Neural cell (in vitro differentiated cells): ENCODE measurements at regions not wholly inside any gene's neighbourhood (a gene's known extent, or its start where the extent isn't known, plus 50 kb on each side); places are given as distances from the start of the nearest gene placed in this dataset.

Source experiments
- H2AFZ ChIP-seq: fragments of 200-600, 300-800 bp; sonication (generic), shearing (Covaris generic); 2 replicates; pipeline ENCODE4 v1.6.0; 2014; ENCODE audit warnings: low read depth, mild to moderate bottlenecking, antibody characterized with exemption, low read length, moderate library complexity
- H3F3A ChIP-seq: fragments of 200-600 bp; shearing (Covaris generic); 2 replicates; pipeline ENCODE4 v1.6.1; 2016; ENCODE audit warnings: mild to moderate bottlenecking, moderate library complexity, mixed read lengths, antibody characterized with exemption, low read length; ENCODE audit not compliant: insufficient read depth, poor library complexity, severe bottlenecking
- H3K27ac ChIP-seq: fragments of 200-600, 300-800 bp; sonication (generic), shearing (Covaris generic); 2 replicates; pipeline ENCODE4 v1.5.1; 2014; ENCODE audit warnings: mild to moderate bottlenecking, low read length, moderate library complexity
- H3K27me3 ChIP-seq: fragments of 300-800, 200-600 bp; sonication (generic), shearing (Covaris generic); 2 replicates; pipeline ENCODE4 v1.6.0; 2014; ENCODE audit warnings: mild to moderate bottlenecking, low read depth, low read length, moderate library complexity; ENCODE audit not compliant: insufficient read depth
- H3K36me3 ChIP-seq: fragments of 300-800, 200-600 bp; sonication (generic), shearing (Covaris generic); 2 replicates; pipeline ENCODE4 v1.5.1; 2014; ENCODE audit warnings: mild to moderate bottlenecking, antibody characterized with exemption, low read length, moderate library complexity; ENCODE audit not compliant: insufficient read depth
- H3K4me2 ChIP-seq: fragments of 300-800, 200-600 bp; sonication (generic), shearing (Covaris generic); 2 replicates; pipeline ENCODE4 v1.6.0; 2014; ENCODE audit warnings: mild to moderate bottlenecking, low read length
- H3K4me3 ChIP-seq: fragments of 300-800, 200-600 bp; sonication (generic), shearing (Covaris generic); 2 replicates; pipeline ENCODE4 v1.5.1; 2014; ENCODE audit warnings: mild to moderate bottlenecking, low read length, moderate library complexity
- H3K79me2 ChIP-seq: fragments of 200-600 bp; shearing (Covaris generic); replicated peaks from 2 replicates; pipeline ENCODE4 v1.6.0; 2014; ENCODE audit warnings: mild to moderate bottlenecking, low read length, moderate library complexity; ENCODE audit not compliant: insufficient read depth
- H3K9ac ChIP-seq: fragments of 300-800, 200-600 bp; sonication (generic), shearing (Covaris generic); 2 replicates; pipeline ENCODE4 v1.6.1; 2016; ENCODE audit warnings: mild to moderate bottlenecking, low read length, mixed read lengths
- H3K9me2 ChIP-seq: fragments of 200-600 bp; shearing (Covaris generic); 2 replicates; pipeline ENCODE4 v1.6.1; 2016; ENCODE audit warnings: mild to moderate bottlenecking, low read length, mixed read lengths; ENCODE audit not compliant: insufficient read depth
- H3K9me3 ChIP-seq: fragments of 200-600, 300-800 bp; sonication (generic), shearing (Covaris generic); 2 replicates; pipeline ENCODE4 v1.6.1; 2016; ENCODE audit warnings: mild to moderate bottlenecking, mixed run types, low read length, moderate library complexity, mixed read lengths
- H4K20me1 ChIP-seq: fragments of 200-600 bp; shearing (Covaris generic); 2 replicates; pipeline ENCODE4 v1.6.1; 2016; ENCODE audit warnings: mild to moderate bottlenecking, mixed run types; ENCODE audit not compliant: insufficient read depth
- EP300 ChIP-seq: fragments of 450-650 bp; conservative IDR thresholded peaks from 2 replicates; pipeline ENCODE4 v1.6.1; 2014; ENCODE audit warnings: antibody characterized with exemption, mild to moderate bottlenecking, moderate library complexity; ENCODE audit not compliant: poor library complexity, severe bottlenecking
- EZH2 ChIP-seq: fragments of 200-600, 300-800 bp; shearing (Covaris generic), sonication (generic); IDR thresholded peaks from 2 replicates; pipeline ENCODE4 v1.6.1; 2014; ENCODE audit warnings: antibody characterized with exemption, low read length, borderline replicate concordance, mild to moderate bottlenecking; ENCODE audit not compliant: insufficient read depth, poor library complexity, severe bottlenecking
- MXI1 ChIP-seq: fragments of 450-650 bp; conservative IDR thresholded peaks from 2 replicates; pipeline ENCODE4 v1.6.1; 2014; ENCODE audit warnings: antibody characterized with exemption, mild to moderate bottlenecking; ENCODE audit not compliant: poor library complexity, severe bottlenecking
- POLR2AphosphoS5 ChIP-seq: IDR thresholded peaks from 2 replicates; pipeline ENCODE4 v1.6.1; 2012
- RAD21 ChIP-seq: fragments of 450-650 bp; conservative IDR thresholded peaks from 2 replicates; pipeline ENCODE4 v1.6.1; 2014; ENCODE audit warnings: antibody characterized with exemption, mild to moderate bottlenecking, moderate library complexity
- REST ChIP-seq: IDR thresholded peaks from 2 replicates; pipeline ENCODE4 v1.6.1; 2012; ENCODE audit warnings: borderline replicate concordance
- SMC3 ChIP-seq: fragments of 450-650 bp; conservative IDR thresholded peaks from 2 replicates; pipeline ENCODE4 v1.6.1; 2014; ENCODE audit warnings: antibody characterized with exemption, mild to moderate bottlenecking, moderate library complexity; ENCODE audit not compliant: poor library complexity
- TAF1 ChIP-seq: IDR thresholded peaks from 2 replicates; pipeline ENCODE4 v1.6.1; 2012; ENCODE audit warnings: low read depth
- TF ChIP-seq, protein P1 (sequence below): fragments of 450-650 bp; IDR thresholded peaks from 2 replicates; pipeline ENCODE4 v1.5.1; 2014; ENCODE audit warnings: antibody characterized with exemption, mild to moderate bottlenecking, moderate library complexity; ENCODE audit not compliant: poor library complexity, severe bottlenecking

DNA sequence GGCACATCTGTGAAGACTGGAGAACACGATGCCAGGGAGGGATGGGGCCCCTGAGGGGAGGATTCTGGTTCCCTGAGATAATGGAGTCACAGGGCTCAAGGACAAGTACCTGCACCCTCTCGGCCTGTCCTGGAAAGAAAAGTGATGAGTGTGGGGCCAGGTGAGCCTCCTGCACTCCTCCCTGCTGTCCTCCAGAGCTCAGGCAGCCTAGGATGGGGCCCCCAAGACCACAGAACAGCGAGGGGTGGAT lies 101.3 kb upstream of the TNRC6C start:
- no peaks in the 10 kb centered on the region for H3F3A ChIP-seq
- no peaks in the 10 kb centered on the region for H3K9me3 ChIP-seq
- H3K27me3 ChIP-seq = no peaks in the 10 kb centered on the region
- H3K4me2 ChIP-seq = no peak overlapping the region
- no peak overlapping the region for H2AFZ ChIP-seq
- no peaks in the 10 kb centered on the region for H3K79me2 ChIP-seq
- no peak for TF ChIP-seq SMC3
- no peak for TF ChIP-seq TAF1
- TF ChIP-seq, protein P1, sequence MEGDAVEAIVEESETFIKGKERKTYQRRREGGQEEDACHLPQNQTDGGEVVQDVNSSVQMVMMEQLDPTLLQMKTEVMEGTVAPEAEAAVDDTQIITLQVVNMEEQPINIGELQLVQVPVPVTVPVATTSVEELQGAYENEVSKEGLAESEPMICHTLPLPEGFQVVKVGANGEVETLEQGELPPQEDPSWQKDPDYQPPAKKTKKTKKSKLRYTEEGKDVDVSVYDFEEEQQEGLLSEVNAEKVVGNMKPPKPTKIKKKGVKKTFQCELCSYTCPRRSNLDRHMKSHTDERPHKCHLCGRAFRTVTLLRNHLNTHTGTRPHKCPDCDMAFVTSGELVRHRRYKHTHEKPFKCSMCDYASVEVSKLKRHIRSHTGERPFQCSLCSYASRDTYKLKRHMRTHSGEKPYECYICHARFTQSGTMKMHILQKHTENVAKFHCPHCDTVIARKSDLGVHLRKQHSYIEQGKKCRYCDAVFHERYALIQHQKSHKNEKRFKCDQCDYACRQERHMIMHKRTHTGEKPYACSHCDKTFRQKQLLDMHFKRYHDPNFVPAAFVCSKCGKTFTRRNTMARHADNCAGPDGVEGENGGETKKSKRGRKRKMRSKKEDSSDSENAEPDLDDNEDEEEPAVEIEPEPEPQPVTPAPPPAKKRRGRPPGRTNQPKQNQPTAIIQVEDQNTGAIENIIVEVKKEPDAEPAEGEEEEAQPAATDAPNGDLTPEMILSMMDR = no peak
- TF ChIP-seq RAD21 = no peak
- no peak for TF ChIP-seq POLR2AphosphoS5
- TF ChIP-seq MXI1 = no peak
- no peak for TF ChIP-seq EZH2
- no peak for TF ChIP-seq REST
- no peak overlapping the region for H3K27ac ChIP-seq
- H3K9me2 ChIP-seq = no peaks in the 10 kb centered on the region
- H3K4me3 ChIP-seq = no peak overlapping the region
- no peak overlapping the region for H3K9ac ChIP-seq
- H4K20me1 ChIP-seq = no peaks in the 10 kb centered on the region
- no peaks in the 10 kb centered on the region for H3K36me3 ChIP-seq

DNA sequence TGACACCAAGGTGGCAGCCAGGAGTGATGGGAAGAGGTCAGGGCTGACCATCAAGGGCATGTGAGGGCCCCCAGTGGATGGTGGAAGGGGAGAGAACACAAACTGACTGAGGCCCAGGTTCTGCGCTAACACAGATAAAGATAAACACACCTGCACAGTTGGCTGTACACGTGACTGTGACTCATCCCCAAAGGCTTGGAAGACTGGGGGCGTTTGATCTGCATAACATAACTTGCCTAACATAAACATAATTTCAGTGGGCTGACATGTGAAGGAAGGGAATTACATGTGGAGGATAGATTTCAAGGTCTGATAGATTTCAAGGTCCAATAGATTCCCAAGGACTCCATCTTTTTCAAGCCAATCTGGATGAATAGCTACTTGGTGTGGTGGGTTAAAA lies 100.9 kb upstream of the TNRC6C start:
- Histone ChIP-seq H3K9ac (no peak overlapping the region), H3K36me3 (no peaks in the 10 kb centered on the region), H3K27me3 (no peaks in the 10 kb centered on the region), H2AFZ (no peak overlapping the region), H4K20me1 (no peaks in the 10 kb centered on the region), H3K4me3 (no peak overlapping the region), H3K27ac (no peak overlapping the region), H3K4me2 (no peak overlapping the region), H3K79me2 (no peaks in the 10 kb centered on the region), H3F3A (no peaks in the 10 kb centered on the region), H3K9me3 (no peaks in the 10 kb centered on the region), H3K9me2 (no peaks in the 10 kb centered on the region)
- TF ChIP-seq REST (no peak), SMC3 (no peak), MXI1 (no peak), TAF1 (no peak), POLR2AphosphoS5 (no peak), EP300 (no peak), EZH2 (no peak), RAD21 (no peak)
- TF ChIP-seq, protein P1 = no peak
